AG04450 (cell line): ENCODE measurements at regions not wholly inside any gene's neighbourhood (a gene's known extent, or its start where the extent isn't known, plus 50 kb on each side); places are given as distances from the start of the nearest gene placed in this dataset.

Source experiments
- CTCF ChIA-PET: fragments of 300-600, 350-600 bp; formaldehyde crosslinking; extraction: SDS; loops from one replicate; lab custom pipeline; 2022; ENCODE audit warnings: antibody characterized with exemption, inconsistent platforms; lab: Charles Lee
- POLR2A ChIA-PET: fragments of 350-600 bp; formaldehyde crosslinking; extraction: SDS; loops from one replicate; lab custom pipeline; 2021; ENCODE audit warnings: antibody characterized with exemption, inconsistent platforms; lab: Yijun Ruan, JAX
- DNase-seq: peaks from one replicate; pipeline ENCODE4 v3.0.0-alpha.2; 2011; ENCODE audit warnings: low read depth, low spot score
- H3K27ac ChIP-seq: one replicate; pipeline ENCODE4 v1.5.1; 2012; ENCODE audit warnings: low read depth, low read length, control low read depth
- H3K27me3 ChIP-seq: one replicate; pipeline ENCODE4 v1.6.0; 2012; ENCODE audit warnings: low read length; ENCODE audit not compliant: control insufficient read depth, insufficient read depth
- H3K4me3 ChIP-seq: 2 replicates; pipeline ENCODE4 v1.5.1; 2011; ENCODE audit warnings: mild to moderate bottlenecking, low read depth, low read length, control low read depth
- H3K9me3 ChIP-seq: 2 replicates; pipeline ENCODE4 v1.5.1; 2012; ENCODE audit warnings: low read length; ENCODE audit not compliant: control insufficient read depth, insufficient read depth
- TF ChIP-seq, protein P1 (sequence below): IDR thresholded peaks from 2 replicates; pipeline ENCODE4 v1.5.1; 2011; ENCODE audit warnings: low read depth, low read length, control low read depth, inconsistent platforms

DNA sequence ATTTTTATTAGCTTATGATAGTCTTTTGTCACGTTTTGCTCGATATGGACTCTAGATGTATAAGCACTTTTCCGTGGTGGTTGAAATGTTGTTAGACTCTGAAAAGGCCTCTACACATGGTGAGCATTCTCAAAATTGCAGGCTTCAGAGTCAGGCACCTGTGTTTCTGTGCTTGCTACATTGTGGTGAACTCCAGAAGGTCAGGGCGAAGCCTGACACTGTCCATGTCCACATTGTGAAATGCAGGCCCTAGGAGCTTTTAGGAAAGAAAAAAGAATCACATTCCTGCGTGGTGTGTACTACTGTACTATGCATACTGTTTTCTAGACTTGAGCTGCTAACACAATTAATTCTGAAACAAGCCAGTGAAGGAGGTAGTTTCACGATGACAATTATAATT, 86.3 kb downstream of the HS3ST1 start:
- Histone ChIP-seq H3K27ac (no peak overlapping the region), H3K9me3 (no peaks in the 10 kb centered on the region), H3K27me3 (no peaks in the 10 kb centered on the region), H3K4me3 (no peak overlapping the region)
- ChIA-PET CTCF (interaction anchor here (0.6 kb wide), 1 partner anchor 406 kb away, joined by 3 read pairs; no protein-coding TSS in a partner anchor), POLR2A (no interaction called here)
- no peak for DNase-seq
- TF ChIP-seq, protein P1, sequence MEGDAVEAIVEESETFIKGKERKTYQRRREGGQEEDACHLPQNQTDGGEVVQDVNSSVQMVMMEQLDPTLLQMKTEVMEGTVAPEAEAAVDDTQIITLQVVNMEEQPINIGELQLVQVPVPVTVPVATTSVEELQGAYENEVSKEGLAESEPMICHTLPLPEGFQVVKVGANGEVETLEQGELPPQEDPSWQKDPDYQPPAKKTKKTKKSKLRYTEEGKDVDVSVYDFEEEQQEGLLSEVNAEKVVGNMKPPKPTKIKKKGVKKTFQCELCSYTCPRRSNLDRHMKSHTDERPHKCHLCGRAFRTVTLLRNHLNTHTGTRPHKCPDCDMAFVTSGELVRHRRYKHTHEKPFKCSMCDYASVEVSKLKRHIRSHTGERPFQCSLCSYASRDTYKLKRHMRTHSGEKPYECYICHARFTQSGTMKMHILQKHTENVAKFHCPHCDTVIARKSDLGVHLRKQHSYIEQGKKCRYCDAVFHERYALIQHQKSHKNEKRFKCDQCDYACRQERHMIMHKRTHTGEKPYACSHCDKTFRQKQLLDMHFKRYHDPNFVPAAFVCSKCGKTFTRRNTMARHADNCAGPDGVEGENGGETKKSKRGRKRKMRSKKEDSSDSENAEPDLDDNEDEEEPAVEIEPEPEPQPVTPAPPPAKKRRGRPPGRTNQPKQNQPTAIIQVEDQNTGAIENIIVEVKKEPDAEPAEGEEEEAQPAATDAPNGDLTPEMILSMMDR, result no peak

DNA sequence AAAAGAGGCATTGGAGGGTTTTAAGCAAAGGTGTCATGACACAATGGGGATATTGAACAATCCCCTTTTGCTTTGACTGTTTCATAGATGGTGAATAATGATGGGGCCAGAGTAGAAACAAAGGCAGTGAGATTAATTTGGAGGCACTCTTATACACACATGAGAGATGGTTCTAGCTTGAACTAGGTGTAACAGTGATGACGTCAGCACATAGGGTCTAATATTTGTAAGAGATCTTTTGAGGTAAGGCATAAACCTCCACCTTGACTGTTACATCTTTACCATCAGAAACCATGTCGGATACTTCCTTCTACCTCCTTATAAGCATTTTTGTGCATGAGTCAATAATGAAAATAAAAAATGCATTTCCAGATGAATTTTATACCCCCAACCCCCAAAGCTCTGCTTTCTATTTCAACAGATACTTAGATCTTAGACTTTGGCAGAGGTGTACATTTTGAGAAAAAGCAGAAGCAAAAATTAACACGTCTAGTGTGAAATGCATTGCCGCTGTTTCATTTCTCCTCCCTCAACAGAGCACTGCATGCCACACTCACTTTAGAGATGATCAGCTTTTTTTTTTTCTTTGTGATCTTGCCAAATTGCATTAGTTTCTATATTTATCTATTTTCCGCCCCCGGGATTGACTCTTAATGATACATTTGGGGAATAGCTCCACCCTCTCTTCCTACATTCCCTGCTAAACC, 87.2 kb downstream of the HS3ST1 start:
- TF ChIP-seq, protein P1, result no peak
- no peak for DNase-seq
- POLR2A ChIA-PET, result no interaction called here
- H3K27ac ChIP-seq, result no peak overlapping the region
- no peaks in the 10 kb centered on the region for H3K9me3 ChIP-seq
- H3K27me3 ChIP-seq, result no peaks in the 10 kb centered on the region
- no peak overlapping the region for H3K4me3 ChIP-seq
- CTCF ChIA-PET, result no interaction called here

DNA sequence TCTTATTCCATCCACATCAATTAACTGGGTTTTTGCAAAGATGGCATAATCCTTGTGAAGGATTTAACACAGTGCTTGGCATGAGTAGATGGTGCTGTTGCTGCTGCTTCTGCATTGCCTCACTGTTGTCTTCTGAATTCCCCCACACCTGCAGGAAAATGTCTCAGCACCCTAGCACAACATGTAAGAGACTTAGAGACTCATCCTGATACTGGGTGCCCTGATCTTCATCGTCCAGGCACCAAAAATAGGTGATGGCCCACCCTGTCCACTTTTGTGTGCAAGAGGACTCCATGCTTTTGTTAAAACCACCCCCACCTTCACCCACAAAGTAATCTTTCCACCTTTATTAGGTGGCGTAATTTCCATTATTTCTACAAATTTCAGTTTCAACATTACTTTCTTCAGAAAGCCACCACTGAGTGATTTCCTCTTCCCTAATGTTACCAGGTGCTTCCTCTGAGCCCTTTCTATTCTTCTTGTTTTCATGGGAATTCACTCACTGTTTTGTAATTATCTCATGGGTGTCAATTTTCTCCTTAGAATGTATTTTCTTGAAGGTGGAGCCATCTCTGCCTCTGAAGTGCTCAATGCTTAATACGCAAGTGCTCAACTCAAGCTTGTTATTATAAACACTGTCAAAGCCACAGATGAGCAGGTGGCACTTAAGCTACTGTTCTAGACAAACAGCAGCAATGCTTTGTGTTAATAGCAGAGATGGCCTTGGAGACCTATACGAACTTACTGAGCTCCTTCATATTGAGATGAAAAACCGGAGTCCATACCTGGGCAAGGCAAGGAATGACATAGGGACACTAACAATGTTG, 89.5 kb downstream of the HS3ST1 start:
- Histone ChIP-seq H3K9me3 (no peaks in the 10 kb centered on the region), H3K27me3 (no peaks in the 10 kb centered on the region), H3K27ac (no peak overlapping the region), H3K4me3 (no peak overlapping the region)
- POLR2A ChIA-PET, result no interaction called here
- TF ChIP-seq, protein P1, result no peak
- CTCF ChIA-PET, result no interaction called here
- no peak for DNase-seq

DNA sequence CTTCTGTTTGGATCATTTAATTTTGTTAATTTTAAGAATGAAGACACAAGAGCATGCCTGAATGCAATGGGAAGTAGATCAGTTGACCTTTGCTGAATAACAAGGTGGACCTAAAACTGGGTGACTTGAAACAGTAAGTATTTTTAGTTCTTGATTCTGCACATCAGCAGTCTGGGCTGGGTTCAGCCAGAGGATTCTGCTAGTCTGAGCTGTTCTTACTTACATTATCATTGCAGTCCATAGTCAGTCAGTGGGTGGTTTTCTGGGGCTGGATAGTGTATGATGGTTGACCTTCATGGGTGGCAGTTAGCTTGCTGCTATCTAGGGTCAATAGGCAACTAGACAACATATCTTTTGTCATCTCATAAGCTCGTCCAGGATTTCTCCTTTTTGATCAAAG, 91.4 kb downstream of the HS3ST1 start:
- TF ChIP-seq, protein P1, result no peak
- Histone ChIP-seq H3K27me3 (no peaks in the 10 kb centered on the region), H3K27ac (no peak overlapping the region), H3K9me3 (no peaks in the 10 kb centered on the region), H3K4me3 (no peak overlapping the region)
- POLR2A ChIA-PET, result no interaction called here
- CTCF ChIA-PET, result no interaction called here
- DNase-seq, result no peak

DNA sequence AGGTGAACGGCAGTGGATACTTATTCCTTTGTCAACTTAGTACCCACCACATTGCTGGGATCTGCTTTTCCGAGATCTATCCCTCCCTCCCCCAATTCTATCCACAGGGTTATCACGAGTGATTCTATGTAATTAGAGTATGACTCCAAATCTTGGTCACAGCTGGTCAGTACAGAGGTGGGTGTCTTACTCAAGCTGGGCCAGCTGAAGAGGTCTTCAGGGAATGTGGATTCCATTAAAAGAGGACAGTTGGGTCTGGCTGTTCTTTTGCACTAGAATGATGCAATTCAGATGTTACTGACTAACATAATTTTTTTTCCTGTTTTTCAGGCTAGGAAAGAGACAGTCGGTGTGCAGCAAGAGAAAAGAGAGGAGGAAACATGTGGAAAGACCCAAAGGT, 92.3 kb downstream of the HS3ST1 start:
- no peak overlapping the region for H3K4me3 ChIP-seq
- ChIA-PET CTCF (no interaction called here), POLR2A (no interaction called here)
- H3K9me3 ChIP-seq, result no peaks in the 10 kb centered on the region
- TF ChIP-seq, protein P1, result no peak
- no peak for DNase-seq
- no peaks in the 10 kb centered on the region for H3K27me3 ChIP-seq
- no peak overlapping the region for H3K27ac ChIP-seq
